Fibroblast of skin of scalp (primary cell): ENCODE measurements at regions not wholly inside any gene's neighbourhood (a gene's known extent, or its start where the extent isn't known, plus 50 kb on each side); places are given as distances from the start of the nearest gene placed in this dataset.

ENCODE experiments used
- DNase-seq: peaks from one replicate; pipeline ENCODE4 v3.0.0-alpha.2; 2013

DNA sequence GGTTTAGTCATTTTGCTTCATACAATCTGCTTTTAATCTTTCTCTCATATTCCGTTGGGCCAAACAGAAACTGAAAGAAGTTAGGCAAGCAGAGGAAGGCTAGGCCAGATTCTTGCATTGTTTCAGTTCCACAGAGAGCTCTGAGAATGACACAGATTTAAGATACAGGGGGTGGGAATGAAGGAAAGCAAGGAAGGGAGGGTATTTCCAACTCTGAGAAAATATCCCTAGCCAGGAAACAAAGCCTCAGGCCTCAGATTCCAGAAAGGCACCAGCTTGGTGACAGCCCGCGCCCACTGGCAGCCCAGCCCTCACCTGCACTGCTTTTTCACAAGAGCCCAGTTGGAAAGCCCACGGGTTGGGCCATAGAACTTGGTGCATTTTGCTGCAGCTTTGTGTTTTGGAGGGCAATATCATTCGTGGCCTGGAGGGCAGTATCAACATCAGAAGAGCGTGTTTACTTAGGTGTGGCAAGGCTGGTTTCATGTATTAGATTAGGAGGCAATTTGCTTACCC lies 63.5 kb downstream of the ENC1 start:
- DNase-seq, result peak; percentile 71

DNA sequence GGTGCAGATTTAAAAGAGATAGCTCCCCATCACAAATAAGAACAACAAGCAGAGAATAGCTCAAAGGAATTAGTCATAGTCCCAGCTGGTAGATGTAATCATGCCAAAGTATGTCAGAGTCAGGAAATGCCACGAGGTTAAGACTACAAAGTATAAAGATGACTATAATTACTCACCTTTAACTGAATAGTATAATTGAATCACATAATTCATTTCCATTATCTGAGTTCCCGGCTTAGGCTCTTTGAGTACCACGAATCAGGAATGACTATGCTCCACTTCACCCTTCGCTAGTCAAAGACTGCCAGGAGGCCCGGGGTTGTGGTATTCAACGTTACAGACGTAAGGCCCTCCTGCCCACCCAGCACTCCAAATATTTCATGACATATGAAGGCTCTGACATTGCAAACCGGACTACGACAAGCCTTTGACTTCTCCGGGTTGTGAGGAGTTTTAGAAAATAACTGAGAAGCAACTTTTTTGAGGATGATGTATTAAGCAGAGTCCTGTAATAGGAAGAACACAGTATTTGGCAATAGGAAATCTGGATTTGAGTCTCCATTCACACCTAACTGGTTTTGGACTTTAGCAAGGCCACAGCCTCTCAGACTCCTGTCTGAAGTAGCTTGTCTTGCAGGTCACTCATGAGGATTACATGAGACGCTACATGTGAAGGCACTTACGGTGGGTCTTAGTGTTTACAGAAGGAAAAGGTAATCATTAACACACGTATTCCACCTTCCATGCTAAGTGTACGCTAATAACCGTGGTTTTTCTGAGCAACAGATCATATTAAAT lies 64.6 kb downstream of the ENC1 start:
- DNase-seq, result peak; percentile 73

DNA sequence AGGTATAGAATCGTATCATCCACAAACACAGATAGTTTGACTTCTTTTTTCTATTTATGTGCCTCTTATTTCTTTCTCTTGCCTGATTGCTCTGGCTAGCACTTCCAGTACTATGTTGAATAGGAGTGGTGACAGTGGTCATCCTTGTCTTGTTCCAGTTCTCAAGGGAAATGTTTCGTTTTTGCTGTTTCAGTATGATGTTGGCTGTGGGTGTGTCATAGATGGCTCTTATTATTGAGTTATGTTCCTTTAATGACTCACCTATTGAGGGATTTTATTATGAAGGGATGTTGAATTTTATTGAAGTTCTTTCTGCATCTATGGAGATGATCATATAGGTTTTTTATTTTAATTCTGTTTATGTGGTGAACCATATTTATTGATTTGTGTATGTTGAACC lies 70.3 kb downstream of the ENC1 start:
- no peak for DNase-seq

DNA sequence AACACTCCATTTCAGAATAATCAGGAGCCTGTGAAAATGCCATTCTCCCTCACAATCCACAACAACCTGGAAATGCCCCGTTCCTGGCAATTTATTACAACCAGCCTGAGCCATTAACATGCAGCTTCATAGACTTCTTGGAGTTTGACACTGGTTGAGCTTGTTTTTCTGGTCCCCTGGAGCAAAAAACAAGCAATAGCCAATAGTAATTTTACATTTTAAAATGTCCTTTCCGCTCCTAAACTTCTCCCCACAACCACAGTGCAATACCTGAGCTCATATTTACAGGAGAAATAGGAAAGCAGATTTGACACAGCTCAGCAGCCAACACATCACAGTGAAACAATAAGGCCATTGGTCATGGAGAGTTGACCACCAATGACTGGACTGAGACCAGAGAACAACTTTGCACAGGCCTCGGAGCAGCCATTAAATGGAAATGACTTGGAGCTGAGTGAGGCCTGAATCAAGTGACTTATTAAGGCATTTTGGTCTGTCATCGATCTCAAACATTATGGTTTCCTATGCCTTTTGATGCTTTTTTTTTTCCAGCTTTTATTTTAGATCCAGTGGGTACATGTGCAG lies 73.0 kb downstream of the ENC1 start:
- DNase-seq, result no peak

DNA sequence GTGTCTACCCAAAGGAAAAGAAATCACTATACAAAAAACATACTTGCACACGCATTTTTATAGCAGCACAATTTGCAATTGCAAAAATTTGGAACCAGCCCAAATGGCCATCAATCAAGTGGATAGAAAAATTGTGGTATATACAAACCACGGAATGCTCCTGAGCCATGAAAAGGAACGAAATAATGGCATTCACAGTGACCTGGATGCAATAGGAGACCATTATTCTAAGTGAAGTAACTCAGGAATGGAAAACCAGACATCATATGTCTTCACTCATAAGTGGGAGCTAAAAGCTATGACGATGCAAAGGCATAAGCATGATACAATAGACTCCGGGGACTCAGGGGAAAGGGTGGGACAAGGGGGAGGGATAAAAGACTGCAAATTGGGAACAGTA lies 78.4 kb downstream of the ENC1 start:
- DNase-seq, result no peak

DNA sequence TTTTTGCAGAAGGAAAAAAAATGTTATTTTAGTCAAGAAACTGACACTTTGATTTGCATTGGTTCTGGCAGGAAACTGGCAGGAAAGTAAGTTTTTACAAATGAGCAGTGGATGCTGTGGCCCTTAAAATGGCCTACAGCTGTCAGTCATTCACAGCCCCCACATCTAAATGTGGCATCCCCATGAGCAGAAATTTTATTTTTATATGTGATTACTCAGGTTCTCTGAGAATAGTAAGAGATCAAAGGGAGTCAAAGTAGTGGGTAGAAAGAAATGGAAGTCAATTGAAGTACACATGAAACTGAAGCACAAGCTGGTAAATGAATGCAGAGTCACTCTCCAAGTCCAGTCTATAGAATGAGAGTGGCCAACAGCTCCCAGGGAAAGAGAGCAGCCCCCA lies 80.3 kb downstream of the ENC1 start:
- DNase-seq, result no peak

DNA sequence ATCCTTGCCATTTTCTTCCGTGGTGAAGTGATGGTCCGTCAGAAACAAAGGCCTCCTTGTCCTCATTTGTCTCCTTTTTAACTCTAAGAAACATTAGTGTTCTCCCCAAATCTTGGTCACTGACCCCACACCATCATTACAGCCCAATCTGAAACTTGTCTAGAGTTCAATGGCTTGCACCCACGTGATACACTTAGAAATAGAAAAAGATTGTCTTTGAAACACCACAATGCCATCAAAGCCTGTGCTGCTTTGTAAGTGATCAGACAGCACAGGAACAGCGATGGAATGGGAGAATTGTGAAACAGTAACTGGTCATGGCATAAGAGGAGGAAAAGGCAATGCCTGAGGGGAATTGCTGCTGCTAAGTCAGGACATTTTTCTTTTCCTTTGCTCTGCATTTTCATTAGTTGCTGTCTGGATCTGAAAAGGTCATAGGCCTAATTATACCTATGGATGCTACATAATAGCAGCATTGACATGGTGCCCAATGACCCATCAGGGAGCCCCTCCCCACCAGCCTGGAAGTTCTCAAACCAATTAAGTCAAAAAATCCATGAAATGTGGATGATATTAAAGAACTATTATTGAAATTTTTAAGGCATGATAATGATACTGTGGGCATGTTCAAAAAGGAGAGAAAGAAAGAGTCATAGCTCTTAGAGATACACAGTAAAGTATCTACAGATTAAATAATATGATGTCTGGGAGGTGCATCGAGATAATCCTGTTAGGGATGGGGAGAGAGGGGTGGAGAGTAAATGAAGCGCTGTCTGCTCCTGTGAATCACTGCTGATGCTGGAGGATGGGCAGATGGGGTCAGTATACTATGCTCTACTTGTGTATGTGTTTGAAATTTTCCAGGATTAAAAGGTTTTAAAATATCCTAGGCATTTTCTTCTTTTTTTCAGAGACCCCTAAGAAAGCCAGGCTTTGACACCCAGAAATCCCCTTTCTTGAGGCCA lies 83.6 kb downstream of the ENC1 start:
- no peak for DNase-seq

DNA sequence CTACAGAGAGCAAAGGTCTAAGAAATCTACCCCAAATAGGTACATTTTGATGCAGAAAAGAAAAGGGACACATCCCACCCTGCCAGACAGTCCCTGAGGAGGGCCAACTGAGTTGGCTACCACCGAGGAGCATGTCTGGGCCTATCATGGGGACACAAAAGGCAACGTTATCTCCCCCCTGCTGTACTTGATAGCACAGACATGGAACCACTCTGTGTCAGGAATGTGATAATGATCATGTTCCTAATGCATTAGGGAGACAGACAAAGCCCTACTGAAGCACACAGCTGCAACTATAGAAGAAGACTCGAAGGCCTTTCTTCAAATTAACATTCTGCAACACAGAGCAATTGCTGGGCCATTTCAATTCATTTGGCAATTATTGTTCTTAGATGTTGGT lies 84.5 kb downstream of the ENC1 start:
- no peak for DNase-seq

DNA sequence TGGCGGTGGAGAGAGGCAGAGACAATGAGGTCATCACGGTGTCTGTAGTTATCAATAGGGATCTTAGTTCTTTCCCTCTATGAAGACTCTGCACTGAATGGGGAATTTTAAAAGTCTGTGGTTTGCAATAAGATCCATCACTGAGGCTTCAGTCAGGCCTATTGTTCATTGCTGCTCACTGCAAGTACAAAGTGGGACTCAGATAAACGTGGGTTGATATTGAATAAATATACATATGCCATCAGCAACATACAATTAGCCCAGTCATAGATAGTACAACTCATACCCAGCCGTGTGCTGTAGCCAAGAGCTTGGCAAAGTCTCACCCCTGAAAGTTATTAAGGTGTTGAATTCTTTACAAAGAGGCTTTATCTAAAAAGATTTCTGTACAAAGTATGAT lies 88.4 kb downstream of the ENC1 start:
- no peak for DNase-seq

DNA sequence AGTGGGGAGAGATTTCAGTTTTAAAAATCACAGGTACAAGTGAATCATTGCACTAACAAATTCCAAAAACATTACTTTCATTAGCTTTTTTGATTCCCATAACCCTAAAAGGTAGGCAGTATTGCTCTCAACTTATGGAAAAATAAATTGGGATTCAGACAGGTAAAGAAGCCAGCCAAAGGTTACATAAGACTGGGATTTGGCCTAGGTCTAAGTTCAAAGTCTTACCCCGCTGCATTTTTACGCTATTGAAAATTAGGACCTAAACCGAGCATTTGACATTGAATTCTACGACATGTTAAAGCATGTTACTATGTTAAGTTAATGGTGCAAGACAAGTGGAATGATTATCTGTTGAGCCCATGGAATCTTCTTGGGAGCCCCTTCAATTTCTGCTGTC lies 89.6 kb downstream of the ENC1 start:
- no peak for DNase-seq

DNA sequence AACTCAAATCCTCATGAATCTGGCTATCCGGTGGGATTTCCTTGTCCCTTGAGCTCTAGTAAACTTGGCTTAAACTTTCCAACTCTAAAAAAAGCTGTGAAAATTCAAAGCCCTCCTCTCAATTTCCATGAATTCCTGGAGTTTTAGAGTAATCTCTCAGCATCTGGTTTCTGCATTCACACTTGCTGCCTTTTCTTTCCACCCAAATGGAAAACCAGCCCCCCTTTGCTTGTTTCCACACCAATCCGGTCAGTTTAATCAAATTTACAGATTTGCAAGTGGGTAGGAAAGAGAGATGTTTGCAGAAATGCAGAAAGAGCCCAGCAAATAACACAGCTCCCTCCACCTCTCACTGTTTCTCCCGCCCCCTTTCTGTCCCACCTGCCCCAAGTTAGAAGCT lies 91.1 kb downstream of the ENC1 start:
- DNase-seq, result no peak

DNA sequence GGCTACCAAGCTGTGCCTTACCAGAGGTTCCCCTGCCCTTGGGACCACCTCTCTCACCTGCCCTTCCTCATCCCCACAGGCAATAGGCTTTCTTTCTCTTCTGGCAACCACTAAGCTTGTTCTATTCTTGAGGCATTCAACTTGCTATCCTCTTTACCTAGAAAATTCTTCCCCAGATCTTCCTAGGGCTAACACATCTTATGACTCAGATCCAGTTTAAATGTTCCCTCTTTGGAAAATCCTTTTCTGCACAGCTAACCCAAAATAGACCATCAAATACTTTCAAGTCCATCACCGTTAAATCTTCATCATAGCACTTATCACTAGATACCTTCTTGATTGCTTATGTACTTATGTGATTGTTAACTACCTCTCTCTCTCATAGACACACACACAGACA lies 93.7 kb downstream of the ENC1 start:
- DNase-seq, result no peak

DNA sequence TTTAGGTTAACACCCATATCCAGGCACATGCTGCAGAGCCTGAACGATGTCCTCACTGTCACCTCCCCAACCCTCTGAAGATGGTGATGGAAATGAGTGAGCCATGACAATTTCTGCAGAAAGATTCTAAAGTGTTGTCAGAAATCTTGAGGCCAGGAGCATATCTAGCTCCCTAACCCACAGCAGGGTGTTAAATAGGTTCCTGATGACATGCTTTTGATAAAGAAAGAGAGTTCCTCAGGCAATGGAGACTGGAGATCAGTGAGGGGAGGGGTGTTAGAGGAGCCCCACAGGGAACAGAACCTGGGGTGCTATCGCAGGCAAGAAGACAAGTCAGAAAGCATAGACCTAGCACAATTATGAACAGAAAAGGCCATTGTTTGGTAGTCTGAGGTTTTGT lies 95.7 kb downstream of the ENC1 start:
- DNase-seq, result no peak

DNA sequence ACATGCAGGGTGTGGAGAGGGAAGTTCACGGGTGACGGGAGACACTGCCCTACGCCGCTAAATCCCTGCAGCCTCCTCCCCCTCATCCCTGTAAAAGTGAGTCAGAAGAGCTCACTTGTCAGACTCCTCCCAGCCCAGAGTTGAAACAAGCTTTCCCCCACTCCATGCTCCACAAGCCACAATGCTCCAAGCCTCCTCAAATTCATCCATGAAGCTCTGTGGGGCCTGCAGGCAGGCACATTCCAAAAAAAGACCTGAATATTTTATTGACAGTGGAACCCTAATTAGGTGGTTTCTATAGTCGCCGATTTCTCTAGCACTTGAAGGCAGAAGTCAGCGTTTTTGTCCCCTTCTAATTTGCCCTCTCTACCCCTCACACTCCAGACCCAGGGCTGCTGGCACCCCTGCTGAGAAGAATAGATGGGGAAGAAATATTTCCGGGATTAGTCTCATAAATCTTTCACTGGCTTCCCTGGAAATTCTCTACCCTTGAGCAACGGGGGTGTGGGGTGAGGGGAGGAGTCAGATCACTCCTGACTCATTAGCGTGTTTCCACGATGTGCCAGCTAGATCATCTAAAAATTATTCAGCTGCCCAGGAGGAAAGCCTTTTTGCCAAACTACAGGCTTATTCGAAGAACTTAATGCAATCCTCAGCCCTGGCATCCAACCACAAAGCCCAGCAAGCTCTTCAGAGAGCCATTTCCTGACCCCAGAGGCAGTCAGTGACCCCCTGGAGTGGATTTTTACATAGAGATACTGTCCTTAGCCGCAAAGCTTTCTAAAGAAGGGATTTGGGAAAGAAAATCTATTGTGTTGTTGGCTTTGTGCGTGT lies 97.1 kb downstream of the ENC1 start:
- peak; percentile 97 for DNase-seq

DNA sequence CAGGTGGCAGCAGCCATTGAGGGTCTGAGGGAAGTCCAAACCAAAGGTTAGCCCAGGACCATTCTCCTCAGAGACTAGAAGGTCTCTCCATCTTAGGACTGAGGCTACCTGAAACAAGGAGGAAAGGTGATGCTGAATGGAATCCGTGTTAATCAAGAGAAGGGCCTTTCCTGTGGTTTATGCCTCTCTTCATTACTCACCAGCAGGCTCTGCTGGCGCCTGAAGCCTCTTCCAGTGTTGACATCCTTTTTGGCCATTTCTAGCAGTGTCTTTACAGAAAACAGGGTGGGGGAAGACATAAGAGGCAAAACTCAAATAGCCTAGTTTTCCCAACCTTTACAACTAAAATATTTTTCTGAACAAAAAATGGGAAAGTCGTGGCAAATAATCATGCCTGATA lies 98.0 kb downstream of the ENC1 start:
- no peak for DNase-seq

DNA sequence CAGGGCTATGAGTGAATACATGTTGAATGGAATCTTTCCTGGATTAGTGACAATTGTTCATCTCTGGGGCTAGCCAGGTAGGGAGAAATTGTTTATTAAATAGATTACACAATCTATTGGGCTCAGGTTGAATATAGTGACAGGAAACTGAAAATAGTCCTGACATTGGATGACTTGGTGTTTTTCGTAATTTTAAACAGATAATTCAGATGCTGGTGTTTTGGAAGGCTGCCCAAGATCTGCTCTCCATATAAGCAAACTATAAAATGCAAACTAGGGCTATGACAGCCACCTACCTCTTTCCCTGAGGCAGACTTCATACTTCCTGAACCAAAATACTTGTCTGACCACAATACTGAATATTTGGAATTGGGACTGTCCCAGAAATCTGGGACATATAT lies 99.1 kb downstream of the ENC1 start:
- peak; percentile 83 for DNase-seq

DNA sequence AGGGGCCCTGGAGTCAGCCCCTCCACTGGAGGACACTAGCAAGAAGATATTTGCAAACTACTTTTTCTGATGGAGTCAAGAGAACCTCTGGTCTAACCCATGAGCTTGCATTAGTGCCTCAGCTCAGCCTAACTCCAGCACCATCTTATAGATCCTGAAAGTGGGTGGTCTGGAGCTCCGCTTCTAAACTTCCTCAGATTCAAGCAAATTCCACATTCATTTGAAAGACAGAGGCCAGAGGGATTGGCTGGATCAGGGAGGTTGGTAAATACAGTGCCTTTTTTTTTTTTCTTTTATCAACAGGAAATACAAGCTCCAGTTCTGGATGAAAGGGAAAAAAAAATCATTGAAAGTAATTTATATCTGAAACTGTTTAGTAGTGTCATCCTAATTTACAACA lies 99.9 kb downstream of the ENC1 start:
- no peak for DNase-seq

DNA sequence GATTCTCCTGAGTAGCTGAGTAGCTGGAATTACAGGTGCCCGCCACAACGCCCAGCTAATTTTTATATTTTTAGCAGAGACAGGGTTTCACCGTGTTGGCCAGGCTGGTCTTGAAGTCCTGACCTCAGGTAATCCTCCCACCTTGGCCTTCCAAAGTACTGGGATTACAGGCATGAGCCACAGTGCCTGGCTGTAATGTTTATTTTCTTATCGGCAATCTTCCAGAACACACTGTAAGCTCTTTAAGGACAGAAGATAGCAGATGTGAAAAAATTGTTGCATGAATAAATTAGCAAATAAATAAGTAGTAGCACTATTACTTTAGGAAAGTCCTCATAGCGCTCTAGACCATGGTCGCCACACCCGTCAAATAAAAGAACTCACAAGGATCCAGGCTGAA lies 100.5 kb downstream of the ENC1 start:
- DNase-seq, result no peak

DNA sequence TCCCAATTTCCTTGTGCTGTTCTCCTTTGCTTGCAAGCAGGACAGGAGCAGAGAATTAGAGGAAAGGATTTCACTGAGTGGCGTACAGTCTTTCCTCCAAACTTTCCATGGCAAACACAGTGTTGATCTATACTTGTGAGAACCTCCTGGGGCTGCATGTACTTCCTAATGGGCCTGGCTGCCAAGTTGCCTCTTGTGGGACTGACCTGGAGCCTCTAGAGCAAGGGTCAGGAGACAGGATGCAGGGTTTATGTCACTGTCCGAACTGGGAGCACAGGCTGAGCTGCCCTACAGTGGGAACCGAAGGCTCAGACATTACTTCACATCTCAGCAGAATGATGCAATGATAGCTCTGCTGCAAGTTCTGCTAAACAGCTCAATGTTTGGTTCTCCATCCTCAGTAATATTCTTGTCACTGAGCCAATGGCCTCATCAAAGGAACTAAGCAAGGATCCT lies 102.3 kb downstream of the ENC1 start:
- peak; percentile 60 for DNase-seq

DNA sequence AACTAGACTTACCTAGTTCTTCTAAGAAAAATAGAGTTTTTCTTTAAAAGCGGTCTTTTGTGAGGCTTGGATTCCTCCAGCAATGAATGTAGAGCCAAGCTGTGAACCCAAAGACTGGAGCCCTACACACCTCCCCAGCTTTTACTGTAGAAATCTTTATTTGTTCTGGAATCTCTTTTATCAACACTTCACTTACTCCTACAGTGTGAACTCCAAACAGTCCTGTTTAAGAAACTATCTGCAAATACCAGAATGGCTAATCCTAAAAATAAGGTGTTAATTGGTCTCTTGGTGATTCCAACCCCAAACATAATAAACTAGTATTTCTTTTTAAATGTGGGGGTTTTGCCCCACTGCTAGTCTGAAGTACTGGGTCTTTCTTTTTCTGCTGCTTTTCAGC lies 103.9 kb downstream of the ENC1 start:
- DNase-seq, result no peak

DNA sequence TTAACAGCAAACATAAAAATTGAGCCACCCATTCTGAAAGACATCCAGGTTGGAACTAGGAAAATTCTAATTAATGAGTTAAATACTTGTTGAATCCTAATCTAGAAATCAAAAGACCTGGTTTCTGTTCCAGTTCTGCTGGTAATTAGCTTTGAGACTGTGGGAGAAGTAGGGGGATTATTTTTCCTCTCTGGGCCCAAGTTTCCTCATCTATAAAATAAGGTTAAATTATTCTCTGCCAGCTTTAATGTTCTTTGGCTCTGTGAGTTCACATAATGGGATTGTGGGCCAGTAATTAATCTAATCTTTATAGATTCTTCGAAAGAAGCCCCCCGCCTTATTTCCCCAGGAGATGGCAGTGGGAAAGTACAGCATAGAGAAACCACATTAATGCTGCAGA lies 104.6 kb downstream of the ENC1 start:
- no peak for DNase-seq
